Suprapubic skin (tissue), 4 donors: ENCODE measurements at regions not wholly inside any gene's neighbourhood (a gene's known extent, or its start where the extent isn't known, plus 50 kb on each side); places are given as distances from the start of the nearest gene placed in this dataset.

Source experiments
- DNase-seq, 2 donors: peaks; one replicate each; pipeline ENCODE4 v3.0.0-alpha.2; 2019; ENCODE audit warnings: low spot score in 2 of 2
- H3K27ac ChIP-seq: fragments of 200-600 bp; sonication (generic); one replicate; pipeline ENCODE4 v1.5.1; 2019
- H3K27me3 ChIP-seq: fragments of 200-600 bp; sonication (generic); one replicate; pipeline ENCODE4 v1.5.1; 2019
- H3K36me3 ChIP-seq: fragments of 200-600 bp; sonication (generic); one replicate; pipeline ENCODE4 v1.5.1; 2019
- H3K4me1 ChIP-seq: fragments of 200-600 bp; sonication (generic); one replicate; pipeline ENCODE4 v1.5.1; 2019
- H3K4me3 ChIP-seq: fragments of 200-600 bp; sonication (generic); one replicate; pipeline ENCODE4 v1.5.1; 2019; ENCODE audit warnings: mild to moderate bottlenecking
- H3K9me3 ChIP-seq: fragments of 200-600 bp; sonication (generic); one replicate; pipeline ENCODE4 v1.5.1; 2019
- EP300 ChIP-seq: sonication (generic); formaldehyde crosslinking; IDR thresholded peaks from one replicate; pipeline ENCODE4 v1.6.1; 2017; ENCODE audit warnings: antibody characterized with exemption
- POLR2A ChIP-seq, 2 donors: fragments of 450-650 bp; IDR thresholded peaks; one replicate each; pipeline ENCODE4 v1.6.1; 2017; ENCODE audit warnings: antibody characterized with exemption in 2 of 2, mild to moderate bottlenecking in 2 of 2, moderate library complexity in 2 of 2
- POLR2AphosphoS5 ChIP-seq, 3 donors: sonication (generic); formaldehyde crosslinking; IDR thresholded peaks; one replicate each; pipeline ENCODE4 v1.6.1; 2017; ENCODE audit warnings: antibody characterized with exemption in 3 of 3
- WGBS: methylation state at CpG from one replicate; pipeline ENCODE4 v1.1.5; 2018; 5-methylcytosine and 5-hydroxymethylcytosine counted together
- TF ChIP-seq, protein P1 (sequence below), 2 donors: fragments of 200-600 bp in 1 of 2; fragments of 450-650 bp in 1 of 2; sonication (generic) in 1 of 2; IDR thresholded peaks; one replicate each; pipeline ENCODE4 v1.5.1; 2016 to 2019; ENCODE audit warnings: antibody characterized with exemption in 2 of 2, mild to moderate bottlenecking in 1 of 2, moderate library complexity in 1 of 2

DNA sequence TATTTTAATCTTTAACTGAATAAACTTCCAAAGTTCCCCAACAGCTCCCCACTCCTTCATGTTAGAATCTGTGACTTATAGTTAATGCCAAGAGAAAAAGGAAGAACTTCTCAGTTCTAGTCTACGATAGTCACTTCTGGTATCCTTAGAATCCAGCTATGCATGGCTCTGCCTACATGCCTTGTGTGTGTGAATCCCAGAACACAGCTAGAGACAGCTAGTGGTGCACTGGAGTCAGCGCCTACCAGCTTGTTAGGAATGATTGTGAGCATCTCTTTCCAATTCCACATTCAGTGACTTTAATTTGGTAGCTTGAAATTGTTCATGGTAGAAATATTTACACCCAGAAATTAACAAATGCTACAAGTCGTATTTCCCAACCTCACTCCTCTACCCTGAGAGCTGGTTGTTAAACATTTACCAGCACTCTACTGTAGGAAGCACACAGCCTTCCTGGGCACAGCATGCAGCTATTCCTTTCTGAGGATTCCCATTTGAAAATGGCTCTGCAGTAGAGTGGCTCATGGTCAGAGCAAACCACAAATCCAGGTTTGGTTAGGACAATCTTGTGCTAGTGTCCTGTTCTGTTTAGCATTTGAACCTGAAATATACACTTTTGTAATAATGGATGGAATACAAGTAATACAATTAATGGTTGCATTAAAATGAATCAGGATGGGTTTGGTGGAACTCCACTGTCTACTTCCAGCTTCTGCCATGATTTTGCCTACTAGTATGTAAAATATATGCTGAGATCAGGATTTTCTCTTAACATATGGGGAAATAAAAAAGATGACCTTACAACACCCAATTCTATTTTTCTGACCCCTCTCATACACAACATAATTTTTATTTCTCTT lies 371.0 kb upstream of the GBE1 start:
- TF ChIP-seq, protein P1, sequence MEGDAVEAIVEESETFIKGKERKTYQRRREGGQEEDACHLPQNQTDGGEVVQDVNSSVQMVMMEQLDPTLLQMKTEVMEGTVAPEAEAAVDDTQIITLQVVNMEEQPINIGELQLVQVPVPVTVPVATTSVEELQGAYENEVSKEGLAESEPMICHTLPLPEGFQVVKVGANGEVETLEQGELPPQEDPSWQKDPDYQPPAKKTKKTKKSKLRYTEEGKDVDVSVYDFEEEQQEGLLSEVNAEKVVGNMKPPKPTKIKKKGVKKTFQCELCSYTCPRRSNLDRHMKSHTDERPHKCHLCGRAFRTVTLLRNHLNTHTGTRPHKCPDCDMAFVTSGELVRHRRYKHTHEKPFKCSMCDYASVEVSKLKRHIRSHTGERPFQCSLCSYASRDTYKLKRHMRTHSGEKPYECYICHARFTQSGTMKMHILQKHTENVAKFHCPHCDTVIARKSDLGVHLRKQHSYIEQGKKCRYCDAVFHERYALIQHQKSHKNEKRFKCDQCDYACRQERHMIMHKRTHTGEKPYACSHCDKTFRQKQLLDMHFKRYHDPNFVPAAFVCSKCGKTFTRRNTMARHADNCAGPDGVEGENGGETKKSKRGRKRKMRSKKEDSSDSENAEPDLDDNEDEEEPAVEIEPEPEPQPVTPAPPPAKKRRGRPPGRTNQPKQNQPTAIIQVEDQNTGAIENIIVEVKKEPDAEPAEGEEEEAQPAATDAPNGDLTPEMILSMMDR (IDR thresholded peaks at IDR 0.05), result no peak
- TF ChIP-seq POLR2A (IDR thresholded peaks at IDR 0.05), result no peak
- no peak for TF ChIP-seq POLR2AphosphoS5 (IDR thresholded peaks at IDR 0.05)
- TF ChIP-seq EP300, result no peak
- DNase-seq, result no peak
- H3K4me1 ChIP-seq, result no peaks in the 10 kb centered on the region
- WGBS, result 94% methylated on average over 3 of the region's 3 CpGs
- H3K27me3 ChIP-seq, result no peaks in the 10 kb centered on the region
- H3K36me3 ChIP-seq, result no peaks in the 10 kb centered on the region
- no peak overlapping the region for H3K4me3 ChIP-seq
- H3K27ac ChIP-seq, result no peak overlapping the region
- no peaks in the 10 kb centered on the region for H3K9me3 ChIP-seq

DNA sequence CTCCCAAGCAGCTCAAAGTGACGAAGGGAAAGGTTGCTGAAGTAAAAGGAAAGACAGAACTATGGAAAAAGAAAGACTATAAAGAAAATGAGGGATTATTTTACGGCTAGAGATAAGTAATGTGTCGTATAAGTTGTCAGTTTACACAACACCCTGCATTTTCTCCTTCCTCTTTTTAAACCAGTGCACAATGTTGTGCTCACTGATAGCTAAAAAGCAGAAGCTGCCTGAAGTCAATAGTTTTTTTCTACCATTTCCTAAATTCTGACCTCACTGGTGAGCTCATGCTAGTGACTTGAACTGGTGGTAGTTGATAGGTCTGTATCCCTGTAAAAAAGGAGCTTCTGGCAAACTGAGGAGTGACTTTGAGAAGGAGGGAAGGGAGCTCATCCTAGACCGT lies 368.6 kb upstream of the GBE1 start:
- no peaks in the 10 kb centered on the region for H3K9me3 ChIP-seq
- no peak overlapping the region for H3K4me3 ChIP-seq
- DNase-seq, result no peak
- no peaks in the 10 kb centered on the region for H3K36me3 ChIP-seq
- H3K27me3 ChIP-seq, result no peaks in the 10 kb centered on the region
- H3K27ac ChIP-seq, result no peak overlapping the region
- H3K4me1 ChIP-seq, result no peaks in the 10 kb centered on the region
- TF ChIP-seq POLR2AphosphoS5 (IDR thresholded peaks at IDR 0.05) (no peak), EP300 (no peak), POLR2A (IDR thresholded peaks at IDR 0.05) (no peak)
- TF ChIP-seq, protein P1 (IDR thresholded peaks at IDR 0.05), result no peak
- 84% methylated on average over 4 of the region's 4 CpGs for WGBS

DNA sequence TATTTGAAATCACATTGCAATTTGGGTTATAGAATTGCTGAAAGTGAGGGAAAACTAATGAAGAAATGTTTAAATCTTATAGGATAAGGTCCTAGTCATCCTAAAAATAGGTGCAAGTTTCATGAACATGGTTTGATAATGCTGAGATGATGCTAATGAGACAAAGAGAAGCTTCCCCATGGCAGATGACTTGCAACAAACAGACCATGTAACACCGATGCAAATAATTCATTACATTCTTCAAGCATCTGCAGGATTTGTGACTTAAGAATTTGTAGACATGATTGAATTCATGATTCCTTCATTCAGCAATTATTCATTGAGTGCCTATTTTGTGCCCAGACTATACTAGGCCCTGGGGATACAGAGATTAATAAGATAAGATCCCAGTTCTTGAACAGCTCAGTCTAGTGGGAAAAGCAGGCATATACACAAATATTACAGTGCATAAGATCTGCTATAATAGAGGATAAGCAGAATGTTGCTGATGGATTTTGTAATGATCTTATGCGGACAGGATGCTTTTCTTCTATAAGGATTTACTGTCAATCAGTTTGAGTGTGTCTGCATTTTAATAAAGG lies 367.9 kb upstream of the GBE1 start:
- Histone ChIP-seq H3K36me3 (no peaks in the 10 kb centered on the region), H3K4me1 (no peaks in the 10 kb centered on the region), H3K9me3 (no peaks in the 10 kb centered on the region), H3K27me3 (no peaks in the 10 kb centered on the region), H3K4me3 (no peak overlapping the region), H3K27ac (no peak overlapping the region)
- no peak for DNase-seq
- 56% methylated on average over 2 of the region's 2 CpGs for WGBS
- TF ChIP-seq POLR2A (IDR thresholded peaks at IDR 0.05) (no peak), EP300 (no peak), POLR2AphosphoS5 (IDR thresholded peaks at IDR 0.05) (no peak)
- TF ChIP-seq, protein P1 (IDR thresholded peaks at IDR 0.05), result no peak

DNA sequence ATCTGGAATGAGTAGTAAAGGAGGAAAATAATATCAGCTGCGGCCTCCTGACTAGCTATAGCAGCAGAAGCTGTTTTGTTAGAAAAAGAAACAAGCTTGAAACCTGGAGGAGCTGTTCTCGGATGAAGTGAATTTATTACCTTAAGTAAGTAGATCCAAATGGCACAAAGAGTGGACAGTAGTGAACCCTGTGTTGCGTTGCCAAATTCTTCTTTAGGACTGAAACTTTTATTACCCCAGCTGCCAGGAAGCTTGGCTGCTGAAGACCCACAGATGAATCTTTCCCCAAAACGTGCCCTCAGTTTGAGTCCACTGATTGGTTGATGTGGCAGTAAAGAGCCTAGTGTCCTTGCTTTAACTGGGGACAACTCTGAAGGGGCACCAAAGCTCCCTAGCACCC lies 366.8 kb upstream of the GBE1 start:
- Histone ChIP-seq H3K27me3 (no peaks in the 10 kb centered on the region), H3K4me1 (no peaks in the 10 kb centered on the region), H3K36me3 (no peaks in the 10 kb centered on the region), H3K9me3 (no peaks in the 10 kb centered on the region), H3K4me3 (no peak overlapping the region), H3K27ac (no peak overlapping the region)
- no peak for TF ChIP-seq POLR2AphosphoS5 (IDR thresholded peaks at IDR 0.05)
- TF ChIP-seq, protein P1 (IDR thresholded peaks at IDR 0.05), result no peak
- no peak for TF ChIP-seq EP300
- no peak for TF ChIP-seq POLR2A (IDR thresholded peaks at IDR 0.05)
- no peak for DNase-seq
- WGBS, result 67% methylated on average over 4 of the region's 4 CpGs

DNA sequence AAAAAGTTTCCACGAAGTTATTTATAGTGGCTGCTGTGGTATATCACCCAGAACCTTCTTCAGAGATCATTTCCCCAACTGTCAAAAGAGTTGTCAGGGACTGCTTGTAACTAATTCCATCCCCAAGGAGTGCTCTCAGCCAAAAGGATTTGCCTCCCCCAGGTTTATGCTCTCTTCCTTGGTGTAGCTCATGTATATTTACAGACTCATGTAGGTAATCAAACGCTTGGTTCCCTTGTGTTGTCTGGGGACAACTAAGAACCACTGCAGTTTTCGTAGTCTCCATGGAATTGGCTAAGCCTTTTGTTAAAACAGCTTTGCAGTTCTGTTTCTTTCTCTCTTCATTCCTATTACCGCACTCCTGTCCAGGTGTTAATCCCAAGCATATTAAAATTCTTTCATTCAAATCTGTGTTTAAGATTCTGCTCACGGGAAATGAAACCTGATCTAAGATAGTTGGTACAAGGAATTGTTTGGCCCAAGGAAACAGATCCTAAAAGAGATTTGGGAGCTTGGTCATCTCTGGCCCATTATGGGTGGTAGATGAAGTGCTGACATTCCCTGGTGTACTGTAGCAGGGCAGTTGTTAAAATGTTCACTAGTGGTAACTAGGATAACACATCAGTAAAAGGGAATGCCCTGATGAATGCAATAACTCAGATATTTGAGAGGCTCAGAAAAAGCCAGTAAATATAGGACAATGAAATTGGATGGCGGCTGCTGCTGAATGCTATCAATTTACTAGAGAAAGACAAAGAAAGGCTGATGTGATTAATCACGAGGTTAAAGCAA lies 361.3 kb upstream of the GBE1 start:
- Histone ChIP-seq H3K4me1 (no peaks in the 10 kb centered on the region), H3K36me3 (no peaks in the 10 kb centered on the region), H3K9me3 (no peaks in the 10 kb centered on the region), H3K4me3 (no peak overlapping the region), H3K27ac (no peak overlapping the region), H3K27me3 (no peaks in the 10 kb centered on the region)
- TF ChIP-seq POLR2AphosphoS5 (IDR thresholded peaks at IDR 0.05), result no peak
- TF ChIP-seq POLR2A (IDR thresholded peaks at IDR 0.05), result no peak
- TF ChIP-seq, protein P1 (IDR thresholded peaks at IDR 0.05), result no peak
- no peak for TF ChIP-seq EP300
- DNase-seq, result no peak
- WGBS, result 81% methylated on average over 7 of the region's 7 CpGs
